ENCODE measurements at regions not wholly inside any gene's neighbourhood (a gene's known extent, or its start where the extent isn't known, plus 50 kb on each side); places are given as distances from the start of the nearest gene placed in this dataset.

DNA sequence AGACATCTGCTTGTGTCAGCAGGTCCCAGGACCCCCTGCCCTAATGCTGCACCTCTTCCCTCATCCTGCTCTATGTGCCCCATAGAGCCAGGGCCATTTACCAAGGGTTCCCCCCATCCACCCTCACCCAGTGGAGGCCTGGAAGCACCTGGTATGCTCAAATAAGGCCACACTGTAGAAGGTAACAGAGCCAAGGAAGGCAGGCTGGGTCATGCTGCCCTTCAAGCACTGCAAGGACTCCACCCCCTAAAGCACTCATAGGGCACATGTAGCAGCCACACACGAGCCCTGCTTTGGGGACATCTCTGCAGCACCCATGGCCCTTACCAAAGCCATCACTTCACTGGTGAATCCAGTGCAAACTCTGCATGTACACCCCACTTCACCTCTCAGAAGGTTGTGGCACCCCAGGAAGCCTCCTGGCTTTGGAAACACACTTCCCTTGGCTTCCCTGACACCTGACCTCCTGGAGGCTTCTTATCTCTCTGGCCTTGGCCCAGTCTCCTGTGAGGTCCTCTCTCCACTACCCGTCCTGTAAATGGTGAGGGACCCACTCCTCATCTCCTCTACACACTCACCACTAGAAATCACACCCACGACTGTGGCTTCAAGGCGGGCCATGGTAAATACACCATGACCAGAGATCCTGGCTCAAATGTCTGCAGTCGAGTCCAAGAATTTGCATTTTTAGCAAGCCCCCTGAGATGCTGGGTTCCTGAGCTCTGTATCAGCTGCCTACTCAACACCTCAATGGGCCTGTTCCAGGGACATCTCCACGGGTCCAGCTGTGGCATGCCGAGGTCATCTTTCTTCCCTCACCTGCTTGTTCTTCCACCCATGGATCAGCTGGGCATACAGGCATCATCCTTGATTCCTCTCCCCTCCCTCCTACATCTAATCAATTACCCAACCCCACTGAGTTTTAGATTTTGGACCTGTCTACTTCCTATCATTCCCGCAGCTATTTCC lies 80.9 kb upstream of the DOCK9 start:
- no peak overlapping the region for H3K4me3 Mint-ChIP-seq
- intact Hi-C loops (cut with micrococcal nuclease): loop anchor here (10.0 kb wide), 1 partner anchor 376 kb away; no protein-coding TSS in a partner anchor
- H3K36me3 Mint-ChIP-seq (ENCODE audit: low read depth): peaks cover 27% of the 10 kb centered on the region
- peaks cover 4% of the 10 kb centered on the region for H3K9me3 Mint-ChIP-seq
- H3K27me3 Mint-ChIP-seq: no peaks in the 10 kb centered on the region
- H3K4me1 Mint-ChIP-seq: peaks cover 53% of the 10 kb centered on the region
- DNase-seq: no peak
- H3K27ac Mint-ChIP-seq: no peak overlapping the region

- intact Hi-C loops (cut with micrococcal nuclease): loop anchor here (10.0 kb wide), 1 partner anchor 375 kb away; no protein-coding TSS in a partner anchor
- peaks cover 31% of the 10 kb centered on the region for H3K36me3 Mint-ChIP-seq (ENCODE audit: low read depth)
- no peak overlapping the region for H3K27ac Mint-ChIP-seq
- peaks cover 4% of the 10 kb centered on the region for H3K9me3 Mint-ChIP-seq
- DNase-seq: no peak
- H3K4me3 Mint-ChIP-seq: no peak overlapping the region
- no peaks in the 10 kb centered on the region for H3K27me3 Mint-ChIP-seq
- H3K4me1 Mint-ChIP-seq: peaks cover 52% of the 10 kb centered on the region
Measured at GRCh38 chr13:99059498-99060075, 81.7 kb upstream of the DOCK9 start.

DNA sequence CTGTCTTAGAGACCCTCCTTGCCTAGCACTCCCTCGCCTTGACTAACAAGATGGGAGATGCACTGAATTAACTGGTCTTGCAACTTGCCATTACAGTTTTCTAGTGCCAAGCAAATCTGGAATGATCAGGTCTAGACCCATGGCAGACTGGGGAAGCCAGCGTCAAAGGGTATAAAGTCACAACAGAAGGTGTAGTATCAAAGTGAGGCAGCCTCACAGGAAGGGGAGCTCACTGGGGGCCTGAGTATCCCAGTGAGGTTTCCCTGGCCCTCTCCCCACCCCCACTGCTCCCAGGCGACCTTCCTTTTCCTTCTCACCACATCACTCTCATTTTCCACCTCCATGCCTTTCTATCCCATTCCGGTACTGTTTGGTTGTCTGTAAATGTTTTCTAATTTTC lies 83.5 kb upstream of the DOCK9 start:
- peaks cover 60% of the 10 kb centered on the region for H3K4me1 Mint-ChIP-seq
- H3K27me3 Mint-ChIP-seq: no peaks in the 10 kb centered on the region
- DNase-seq: no peak
- no peak overlapping the region for H3K27ac Mint-ChIP-seq
- no peak overlapping the region for H3K4me3 Mint-ChIP-seq
- H3K36me3 Mint-ChIP-seq (ENCODE audit: low read depth): peaks cover 40% of the 10 kb centered on the region
- intact Hi-C loops (cut with micrococcal nuclease): no loop called here
- peaks cover 13% of the 10 kb centered on the region for H3K9me3 Mint-ChIP-seq

GRCh38 chr13:99062593-99062992 lies 84.7 kb upstream of the DOCK9 start:
- peaks cover 18% of the 10 kb centered on the region for H3K9me3 Mint-ChIP-seq
- no peak for DNase-seq
- intact Hi-C loops (cut with micrococcal nuclease): no loop called here
- no peaks in the 10 kb centered on the region for H3K27me3 Mint-ChIP-seq
- H3K27ac Mint-ChIP-seq: peak overlapping the region; percentile 50
- H3K4me3 Mint-ChIP-seq: no peak overlapping the region
- H3K36me3 Mint-ChIP-seq (ENCODE audit: low read depth): peaks cover 44% of the 10 kb centered on the region
- peaks cover 65% of the 10 kb centered on the region for H3K4me1 Mint-ChIP-seq

- intact Hi-C loops (cut with micrococcal nuclease): no loop called here
- Mint-ChIP-seq H3K4me1 (peaks cover 68% of the 10 kb centered on the region), H3K9me3 (peaks cover 18% of the 10 kb centered on the region), H3K36me3 (ENCODE audit: low read depth) (peaks cover 47% of the 10 kb centered on the region), H3K27me3 (no peaks in the 10 kb centered on the region), H3K4me3 (no peak overlapping the region), H3K27ac (no peak overlapping the region)
- no peak for DNase-seq
Measured at GRCh38 chr13:99063178-99063577, 85.3 kb upstream of the DOCK9 start.

- no peak for DNase-seq
- Mint-ChIP-seq H3K36me3 (ENCODE audit: low read depth) (peaks cover 44% of the 10 kb centered on the region), H3K4me1 (peaks cover 64% of the 10 kb centered on the region), H3K27me3 (no peaks in the 10 kb centered on the region), H3K9me3 (peaks cover 18% of the 10 kb centered on the region), H3K27ac (peak overlapping the region; percentile 25), H3K4me3 (peak overlapping the region; percentile 31)
- intact Hi-C loops (cut with micrococcal nuclease): no loop called here
Measured at GRCh38 chr13:99063952-99064351, 86.1 kb upstream of the DOCK9 start.

DNA sequence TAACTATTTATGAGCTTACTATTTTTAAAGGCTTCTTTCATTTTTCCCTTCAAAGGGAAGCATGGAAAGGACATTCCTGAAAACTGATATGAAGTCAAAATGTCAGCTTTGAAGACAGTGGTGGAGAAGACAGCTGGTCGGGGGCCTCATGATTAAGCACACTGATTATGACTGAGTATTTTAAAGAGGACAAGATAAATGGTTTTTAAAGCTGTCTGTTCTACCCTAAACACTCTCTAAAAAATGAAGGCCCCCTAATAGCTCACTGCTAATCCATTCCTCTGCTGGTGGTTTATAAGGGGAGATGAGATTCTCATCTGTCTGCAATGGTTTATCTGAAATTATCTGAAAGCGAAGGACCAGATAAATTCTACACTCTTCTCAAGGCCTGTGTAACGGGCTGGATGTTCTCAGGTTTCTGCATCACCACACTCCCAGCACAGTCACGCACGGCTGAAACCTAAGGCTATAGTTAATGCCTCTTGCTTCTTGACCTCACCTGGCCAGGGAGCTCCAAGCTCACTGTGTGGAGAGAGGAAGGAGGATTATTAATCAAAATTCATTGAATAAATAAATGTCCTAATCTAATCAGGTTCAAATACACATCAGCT lies 86.9 kb upstream of the DOCK9 start:
- DNase-seq: no peak
- Mint-ChIP-seq H3K36me3 (ENCODE audit: low read depth) (peaks cover 43% of the 10 kb centered on the region), H3K4me3 (no peak overlapping the region), H3K27me3 (no peaks in the 10 kb centered on the region), H3K27ac (peak overlapping the region; percentile 11), H3K9me3 (peaks cover 18% of the 10 kb centered on the region), H3K4me1 (peaks cover 57% of the 10 kb centered on the region)
- intact Hi-C loops (cut with micrococcal nuclease): no loop called here

- intact Hi-C loops (cut with micrococcal nuclease): loop anchor here (1.0 to 2.0 kb wide), 2 partner anchors 9 to 15 kb away; no protein-coding TSS in a partner anchor
- Mint-ChIP-seq H3K4me1 (peaks cover 57% of the 10 kb centered on the region), H3K27ac (peak overlapping the region; percentile 58), H3K36me3 (ENCODE audit: low read depth) (peaks cover 43% of the 10 kb centered on the region), H3K4me3 (peak overlapping the region; percentile 26), H3K9me3 (peaks cover 18% of the 10 kb centered on the region), H3K27me3 (no peaks in the 10 kb centered on the region)
- DNase-seq: no peak
Measured at GRCh38 chr13:99065235-99066015, 87.6 kb upstream of the DOCK9 start.

DNA sequence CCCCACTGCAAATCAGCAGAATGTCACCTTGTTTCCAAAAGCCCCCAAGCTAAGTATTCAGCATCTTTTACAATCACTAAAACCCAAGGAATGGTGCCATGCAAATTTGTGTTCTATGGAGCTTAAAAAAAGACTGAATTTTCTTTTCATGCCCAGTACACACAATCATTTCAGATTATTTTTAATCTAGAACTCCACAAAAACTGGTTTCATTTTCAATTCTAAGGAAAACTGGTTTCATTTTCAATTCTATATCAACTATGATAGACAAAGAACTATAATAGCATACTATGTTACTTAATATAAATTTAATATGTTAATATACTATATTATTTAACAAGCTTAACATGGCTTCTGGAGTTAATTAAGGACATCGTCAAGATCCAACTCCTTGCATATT lies 88.4 kb upstream of the DOCK9 start:
- no peak for DNase-seq
- peak overlapping the region; percentile 26 for H3K4me3 Mint-ChIP-seq
- H3K9me3 Mint-ChIP-seq: peaks cover 18% of the 10 kb centered on the region
- no peaks in the 10 kb centered on the region for H3K27me3 Mint-ChIP-seq
- intact Hi-C loops (cut with micrococcal nuclease): loop anchor here (1.0 to 2.0 kb wide), 2 partner anchors 8 to 15 kb away; no protein-coding TSS in a partner anchor
- H3K27ac Mint-ChIP-seq: peak overlapping the region; percentile 66
- peaks cover 53% of the 10 kb centered on the region for H3K4me1 Mint-ChIP-seq
- peaks cover 44% of the 10 kb centered on the region for H3K36me3 Mint-ChIP-seq (ENCODE audit: low read depth)

DNA sequence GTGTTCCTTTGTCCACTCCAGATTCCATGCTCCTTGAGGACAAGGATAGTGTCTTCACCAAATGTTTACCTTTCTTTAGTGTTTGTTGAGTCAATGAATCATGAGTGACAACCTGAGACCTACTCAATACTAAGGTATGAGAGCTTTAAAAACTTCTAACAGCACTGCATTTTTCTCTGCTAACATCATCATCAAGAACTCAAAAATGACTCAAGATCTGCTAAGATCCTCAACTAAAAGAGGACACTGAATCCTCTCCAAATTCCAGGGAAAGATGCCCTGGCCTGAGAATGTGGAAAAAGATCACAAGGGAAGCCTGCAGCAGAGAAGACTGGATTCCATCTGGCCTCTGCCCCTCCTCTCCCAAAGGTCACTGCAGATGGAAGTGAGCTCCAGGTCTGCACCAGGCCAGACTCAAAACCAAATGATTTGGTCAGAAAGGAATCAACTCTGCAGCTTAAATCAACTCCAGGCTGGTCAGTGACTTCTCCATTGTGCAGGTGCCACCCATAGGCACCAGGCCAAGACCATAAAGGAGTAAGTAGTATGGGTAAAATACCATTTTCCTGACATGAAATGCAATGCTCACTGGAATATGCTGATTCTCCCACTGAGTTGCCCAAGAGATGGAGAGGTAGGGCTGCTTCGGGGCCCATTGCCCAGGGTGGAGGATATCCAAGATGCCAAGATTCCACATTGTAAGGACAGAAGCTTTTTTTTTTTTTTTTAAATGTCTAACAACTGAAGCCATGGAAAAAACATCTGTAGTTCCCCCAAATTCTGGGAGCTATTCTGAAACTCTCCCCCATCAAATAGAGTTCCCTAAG lies 89.5 kb upstream of the DOCK9 start:
- Mint-ChIP-seq H3K4me1 (peaks cover 58% of the 10 kb centered on the region), H3K9me3 (peaks cover 18% of the 10 kb centered on the region), H3K4me3 (peak overlapping the region; percentile 51), H3K36me3 (ENCODE audit: low read depth) (peaks cover 51% of the 10 kb centered on the region), H3K27ac (peak overlapping the region; percentile 2), H3K27me3 (no peaks in the 10 kb centered on the region)
- intact Hi-C loops (cut with micrococcal nuclease): loop anchor here (2.0 kb wide), 1 partner anchor 17 kb away; no protein-coding TSS in a partner anchor
- DNase-seq: no peak

DNA sequence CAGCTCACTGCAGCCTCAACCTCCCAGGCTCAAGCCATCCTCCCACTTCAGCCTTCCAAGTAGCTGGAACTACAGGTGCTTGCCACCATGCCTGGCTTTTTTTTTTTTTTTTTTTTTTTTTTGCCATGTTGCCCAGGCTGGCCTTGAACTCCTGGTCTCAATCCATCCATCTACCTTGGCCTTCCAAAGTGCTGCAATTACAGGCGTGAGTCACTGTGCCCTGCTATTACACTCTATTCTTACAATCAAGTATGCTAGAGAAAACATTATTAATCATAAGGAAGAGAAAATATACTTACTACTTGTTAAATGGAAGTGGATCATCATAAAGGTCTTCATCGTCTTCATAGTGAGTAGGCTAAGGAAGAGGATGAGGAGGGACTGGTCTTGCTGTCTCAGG lies 93.3 kb upstream of the DOCK9 start:
- H3K4me1 Mint-ChIP-seq: peaks cover 46% of the 10 kb centered on the region
- H3K4me3 Mint-ChIP-seq: no peak overlapping the region
- H3K36me3 Mint-ChIP-seq (ENCODE audit: low read depth): peaks cover 54% of the 10 kb centered on the region
- no peak for DNase-seq
- no peaks in the 10 kb centered on the region for H3K27me3 Mint-ChIP-seq
- H3K27ac Mint-ChIP-seq: no peak overlapping the region
- H3K9me3 Mint-ChIP-seq: peaks cover 18% of the 10 kb centered on the region
- intact Hi-C loops (cut with micrococcal nuclease): no loop called here

DNA sequence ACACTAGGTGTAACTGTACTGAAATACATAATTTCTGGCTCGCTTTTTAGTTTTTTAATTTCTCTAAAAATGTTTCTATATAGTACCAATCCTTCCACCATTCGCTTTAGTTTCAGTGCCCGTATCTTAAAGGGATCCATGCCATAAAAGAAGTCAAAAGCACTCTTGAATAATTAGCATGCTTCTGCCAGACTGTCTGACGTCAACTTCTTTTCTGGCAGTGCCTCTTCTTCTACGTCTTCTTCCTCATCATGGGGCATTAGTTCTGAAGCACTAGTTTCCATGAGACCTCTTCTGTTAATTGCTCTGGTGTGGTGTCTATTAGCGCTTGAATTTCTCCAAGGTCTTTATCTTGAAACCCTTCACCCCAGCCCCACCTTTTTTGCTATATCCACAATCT lies 93.8 kb upstream of the DOCK9 start:
- H3K36me3 Mint-ChIP-seq (ENCODE audit: low read depth): peaks cover 58% of the 10 kb centered on the region
- H3K4me3 Mint-ChIP-seq: no peak overlapping the region
- H3K9me3 Mint-ChIP-seq: peaks cover 18% of the 10 kb centered on the region
- no peaks in the 10 kb centered on the region for H3K27me3 Mint-ChIP-seq
- intact Hi-C loops (cut with micrococcal nuclease): no loop called here
- no peak for DNase-seq
- no peak overlapping the region for H3K27ac Mint-ChIP-seq
- peaks cover 48% of the 10 kb centered on the region for H3K4me1 Mint-ChIP-seq

- intact Hi-C loops (cut with micrococcal nuclease): no loop called here
- no peak overlapping the region for H3K4me3 Mint-ChIP-seq
- no peaks in the 10 kb centered on the region for H3K27me3 Mint-ChIP-seq
- no peak overlapping the region for H3K27ac Mint-ChIP-seq
- H3K36me3 Mint-ChIP-seq (ENCODE audit: low read depth): peaks cover 54% of the 10 kb centered on the region
- H3K9me3 Mint-ChIP-seq: peaks cover 14% of the 10 kb centered on the region
- peaks cover 46% of the 10 kb centered on the region for H3K4me1 Mint-ChIP-seq
- DNase-seq: peak; percentile 68
Measured at GRCh38 chr13:99072356-99072755, 94.5 kb upstream of the DOCK9 start.
